C4-2B (cell line): ENCODE measurements at regions not wholly inside any gene's neighbourhood (a gene's known extent, or its start where the extent isn't known, plus 50 kb on each side); places are given as distances from the start of the nearest gene placed in this dataset.

Experiments
- ZFX ChIP-seq: fragments of 450-650 bp; IDR thresholded peaks from 2 replicates; pipeline ENCODE4 v1.6.1; 2017
- TF ChIP-seq, protein P1 (sequence below): fragments of 450-650 bp; conservative IDR thresholded peaks from 2 replicates; pipeline ENCODE4 v1.5.1; 2017; ENCODE audit warnings: mild to moderate bottlenecking

DNA sequence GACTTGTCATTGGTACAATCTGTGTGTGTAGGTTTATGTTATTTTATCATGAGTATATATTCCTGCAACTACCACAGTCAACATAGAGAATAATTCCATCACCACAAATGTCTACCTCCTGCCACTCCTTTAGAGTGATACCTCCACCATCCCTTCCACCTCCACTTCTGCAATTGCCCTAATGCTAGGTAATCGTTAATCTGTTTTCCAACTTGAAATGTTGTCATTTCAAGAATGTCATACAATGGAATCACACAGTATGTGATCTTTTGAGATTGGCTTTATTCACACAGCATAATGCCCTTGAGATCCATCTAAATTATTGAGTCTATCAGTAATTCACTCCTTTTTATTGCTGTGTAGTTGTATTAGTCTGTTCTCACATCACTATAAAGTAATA is 414.8 kb upstream of the C16orf82 start:
- TF ChIP-seq, protein P1, sequence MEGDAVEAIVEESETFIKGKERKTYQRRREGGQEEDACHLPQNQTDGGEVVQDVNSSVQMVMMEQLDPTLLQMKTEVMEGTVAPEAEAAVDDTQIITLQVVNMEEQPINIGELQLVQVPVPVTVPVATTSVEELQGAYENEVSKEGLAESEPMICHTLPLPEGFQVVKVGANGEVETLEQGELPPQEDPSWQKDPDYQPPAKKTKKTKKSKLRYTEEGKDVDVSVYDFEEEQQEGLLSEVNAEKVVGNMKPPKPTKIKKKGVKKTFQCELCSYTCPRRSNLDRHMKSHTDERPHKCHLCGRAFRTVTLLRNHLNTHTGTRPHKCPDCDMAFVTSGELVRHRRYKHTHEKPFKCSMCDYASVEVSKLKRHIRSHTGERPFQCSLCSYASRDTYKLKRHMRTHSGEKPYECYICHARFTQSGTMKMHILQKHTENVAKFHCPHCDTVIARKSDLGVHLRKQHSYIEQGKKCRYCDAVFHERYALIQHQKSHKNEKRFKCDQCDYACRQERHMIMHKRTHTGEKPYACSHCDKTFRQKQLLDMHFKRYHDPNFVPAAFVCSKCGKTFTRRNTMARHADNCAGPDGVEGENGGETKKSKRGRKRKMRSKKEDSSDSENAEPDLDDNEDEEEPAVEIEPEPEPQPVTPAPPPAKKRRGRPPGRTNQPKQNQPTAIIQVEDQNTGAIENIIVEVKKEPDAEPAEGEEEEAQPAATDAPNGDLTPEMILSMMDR: no peak
- TF ChIP-seq ZFX: no peak
